GM23248 (cell line): ENCODE measurements at regions not wholly inside any gene's neighbourhood (a gene's known extent, or its start where the extent isn't known, plus 50 kb on each side); places are given as distances from the start of the nearest gene placed in this dataset.

ENCODE experiments used
- EZH2 ChIP-seq: fragments of 200-600 bp; sonication (generic); IDR thresholded peaks from 2 replicates; pipeline ENCODE4 v1.6.1; 2018; ENCODE audit warnings: antibody characterized with exemption, mild to moderate bottlenecking; ENCODE audit not compliant: insufficient read depth, poor library complexity, severe bottlenecking
- EZH2phosphoT487 ChIP-seq: fragments of 200-600 bp; sonication (generic); IDR thresholded peaks from 2 replicates; pipeline ENCODE4 v1.6.1; 2018; ENCODE audit warnings: antibody characterized with exemption, moderate library complexity, mild to moderate bottlenecking, low read depth; ENCODE audit not compliant: insufficient read depth

GRCh38 chr5:67454957-67455561 is 258.5 kb upstream of the CD180 start:
- TF ChIP-seq EZH2 (no peak), EZH2phosphoT487 (no peak)
